OCI-LY7 (cell line): ENCODE measurements at regions not wholly inside any gene's neighbourhood (a gene's known extent, or its start where the extent isn't known, plus 50 kb on each side); places are given as distances from the start of the nearest gene placed in this dataset.

Experiments
- EZH2phosphoT487 ChIP-seq: fragments of 200-600 bp; sonication (generic); IDR thresholded peaks from 2 replicates; pipeline ENCODE4 v1.6.1; 2018; ENCODE audit warnings: low read depth, borderline replicate concordance, mild to moderate bottlenecking, mixed run types, antibody characterized with exemption, low read length, moderate library complexity, mixed read lengths
- TF ChIP-seq, protein P1 (sequence below): fragments of 200-600 bp; sonication (generic); conservative IDR thresholded peaks from 2 replicates; pipeline ENCODE4 v1.5.1; 2014; ENCODE audit warnings: mild to moderate bottlenecking, antibody characterized with exemption, low read length, moderate library complexity, mixed read lengths

DNA sequence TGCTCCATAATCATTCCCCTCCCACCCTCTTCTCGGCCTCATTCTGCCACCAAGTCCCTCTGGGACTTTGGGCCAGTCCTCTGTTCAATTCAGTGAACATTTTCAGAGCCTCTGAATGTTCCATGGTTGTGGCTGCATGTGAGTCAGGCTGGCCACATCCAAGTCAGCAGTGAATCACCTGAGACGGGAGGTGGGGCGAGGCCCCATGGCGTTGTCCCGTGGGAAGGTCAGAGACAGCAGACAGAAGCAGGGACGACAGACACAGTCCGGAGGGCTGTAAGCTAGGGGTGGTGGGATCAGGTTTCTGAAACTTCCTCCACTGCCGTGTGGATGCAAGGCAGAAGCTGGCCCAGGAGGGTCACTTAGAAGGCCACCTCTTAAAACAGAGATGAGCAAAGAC, 324.8 kb downstream of the MN1 start:
- TF ChIP-seq, protein P1, sequence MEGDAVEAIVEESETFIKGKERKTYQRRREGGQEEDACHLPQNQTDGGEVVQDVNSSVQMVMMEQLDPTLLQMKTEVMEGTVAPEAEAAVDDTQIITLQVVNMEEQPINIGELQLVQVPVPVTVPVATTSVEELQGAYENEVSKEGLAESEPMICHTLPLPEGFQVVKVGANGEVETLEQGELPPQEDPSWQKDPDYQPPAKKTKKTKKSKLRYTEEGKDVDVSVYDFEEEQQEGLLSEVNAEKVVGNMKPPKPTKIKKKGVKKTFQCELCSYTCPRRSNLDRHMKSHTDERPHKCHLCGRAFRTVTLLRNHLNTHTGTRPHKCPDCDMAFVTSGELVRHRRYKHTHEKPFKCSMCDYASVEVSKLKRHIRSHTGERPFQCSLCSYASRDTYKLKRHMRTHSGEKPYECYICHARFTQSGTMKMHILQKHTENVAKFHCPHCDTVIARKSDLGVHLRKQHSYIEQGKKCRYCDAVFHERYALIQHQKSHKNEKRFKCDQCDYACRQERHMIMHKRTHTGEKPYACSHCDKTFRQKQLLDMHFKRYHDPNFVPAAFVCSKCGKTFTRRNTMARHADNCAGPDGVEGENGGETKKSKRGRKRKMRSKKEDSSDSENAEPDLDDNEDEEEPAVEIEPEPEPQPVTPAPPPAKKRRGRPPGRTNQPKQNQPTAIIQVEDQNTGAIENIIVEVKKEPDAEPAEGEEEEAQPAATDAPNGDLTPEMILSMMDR: no peak
- TF ChIP-seq EZH2phosphoT487: no peak
